DND-41 (cell line): ENCODE measurements at regions not wholly inside any gene's neighbourhood (a gene's known extent, or its start where the extent isn't known, plus 50 kb on each side); places are given as distances from the start of the nearest gene placed in this dataset.

ENCODE experiments used
- EZH2 ChIP-seq: IDR thresholded peaks from 3 replicates; pipeline ENCODE4 v1.6.1; 2012; ENCODE audit warnings: borderline replicate concordance, low read depth, mild to moderate bottlenecking, moderate library complexity, low read length, inconsistent platforms; ENCODE audit not compliant: severe bottlenecking
- TF ChIP-seq, protein P1 (sequence below): IDR thresholded peaks from 2 replicates; pipeline ENCODE4 v1.5.1; 2012; ENCODE audit warnings: borderline replicate concordance, low read length, moderate library complexity, mild to moderate bottlenecking; ENCODE audit not compliant: poor library complexity, severe bottlenecking; ENCODE audit errors: extremely low read depth

DNA sequence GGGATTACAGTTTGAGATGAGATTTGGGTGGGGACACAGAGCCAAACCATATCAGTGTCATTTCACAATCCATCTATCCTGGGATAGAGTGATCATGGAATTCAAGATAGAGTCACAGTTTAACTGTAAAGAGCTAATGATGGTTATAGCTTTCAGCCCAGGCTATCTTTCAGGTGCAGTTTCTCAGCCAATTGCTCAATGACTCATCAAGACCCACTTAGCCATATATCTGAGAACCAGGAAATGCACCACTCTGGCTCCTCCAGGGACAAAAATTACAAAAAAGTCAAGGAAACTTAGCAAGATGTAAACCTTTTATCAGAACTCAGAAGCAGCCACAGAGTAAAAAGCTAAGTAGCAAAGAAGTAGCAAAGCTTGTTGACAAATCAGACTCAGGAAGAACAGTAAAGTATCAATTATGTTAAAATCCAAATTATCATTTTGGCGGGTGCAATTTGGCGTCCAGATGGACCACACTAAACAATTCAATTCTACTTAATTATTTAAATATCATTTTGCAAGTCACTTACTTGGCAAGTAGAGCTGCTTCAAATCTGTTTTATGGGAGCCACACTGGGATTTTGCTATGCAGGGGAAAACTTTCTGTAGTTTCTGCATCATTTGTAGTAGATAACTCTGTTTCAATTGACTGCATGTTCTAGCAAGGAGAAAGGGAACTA is 169.4 kb downstream of the TLE1 start:
- TF ChIP-seq, protein P1, sequence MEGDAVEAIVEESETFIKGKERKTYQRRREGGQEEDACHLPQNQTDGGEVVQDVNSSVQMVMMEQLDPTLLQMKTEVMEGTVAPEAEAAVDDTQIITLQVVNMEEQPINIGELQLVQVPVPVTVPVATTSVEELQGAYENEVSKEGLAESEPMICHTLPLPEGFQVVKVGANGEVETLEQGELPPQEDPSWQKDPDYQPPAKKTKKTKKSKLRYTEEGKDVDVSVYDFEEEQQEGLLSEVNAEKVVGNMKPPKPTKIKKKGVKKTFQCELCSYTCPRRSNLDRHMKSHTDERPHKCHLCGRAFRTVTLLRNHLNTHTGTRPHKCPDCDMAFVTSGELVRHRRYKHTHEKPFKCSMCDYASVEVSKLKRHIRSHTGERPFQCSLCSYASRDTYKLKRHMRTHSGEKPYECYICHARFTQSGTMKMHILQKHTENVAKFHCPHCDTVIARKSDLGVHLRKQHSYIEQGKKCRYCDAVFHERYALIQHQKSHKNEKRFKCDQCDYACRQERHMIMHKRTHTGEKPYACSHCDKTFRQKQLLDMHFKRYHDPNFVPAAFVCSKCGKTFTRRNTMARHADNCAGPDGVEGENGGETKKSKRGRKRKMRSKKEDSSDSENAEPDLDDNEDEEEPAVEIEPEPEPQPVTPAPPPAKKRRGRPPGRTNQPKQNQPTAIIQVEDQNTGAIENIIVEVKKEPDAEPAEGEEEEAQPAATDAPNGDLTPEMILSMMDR = no peak
- TF ChIP-seq EZH2 = no peak
